ENCODE measurements at regions not wholly inside any gene's neighbourhood (a gene's known extent, or its start where the extent isn't known, plus 50 kb on each side); places are given as distances from the start of the nearest gene placed in this dataset.

DNA sequence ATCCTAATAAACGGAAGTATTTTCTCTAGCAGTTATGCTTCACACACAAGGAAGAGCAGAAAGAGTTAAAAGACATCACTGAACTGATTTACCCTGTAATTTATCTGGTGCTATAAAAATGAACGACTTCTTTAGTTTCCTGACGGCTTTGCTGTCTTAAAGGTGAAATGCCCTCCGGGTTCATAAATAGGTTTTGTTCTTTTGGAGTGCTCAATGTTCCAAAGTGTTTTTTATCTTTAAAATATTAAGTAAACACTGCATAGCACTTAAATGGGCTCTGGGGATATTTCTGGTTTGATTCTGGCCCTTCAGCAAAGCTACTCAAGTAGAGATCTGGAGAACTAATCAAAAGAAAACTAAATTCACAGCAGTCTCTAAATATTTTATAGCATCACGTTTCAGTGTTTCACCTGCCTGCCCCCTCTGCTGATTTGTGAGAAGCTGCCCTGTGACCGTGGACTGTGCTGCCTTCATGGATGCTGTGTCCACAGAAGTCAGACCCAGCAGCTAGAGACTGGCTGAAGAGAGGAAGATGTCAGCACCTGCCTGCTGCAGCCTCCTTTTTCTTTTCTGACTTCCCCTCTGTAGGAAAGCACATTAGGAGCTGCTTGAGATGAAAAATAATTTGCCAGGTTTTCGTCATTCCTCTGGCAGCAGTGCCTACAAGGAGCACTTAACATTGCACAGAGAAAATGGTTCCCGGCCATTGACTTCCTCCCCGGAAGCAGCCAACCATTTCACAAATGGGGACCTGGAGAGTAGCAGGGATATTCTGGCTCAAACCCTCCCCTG, 205.1 kb upstream of the FSCB start:
- TF ChIP-seq, protein P1, sequence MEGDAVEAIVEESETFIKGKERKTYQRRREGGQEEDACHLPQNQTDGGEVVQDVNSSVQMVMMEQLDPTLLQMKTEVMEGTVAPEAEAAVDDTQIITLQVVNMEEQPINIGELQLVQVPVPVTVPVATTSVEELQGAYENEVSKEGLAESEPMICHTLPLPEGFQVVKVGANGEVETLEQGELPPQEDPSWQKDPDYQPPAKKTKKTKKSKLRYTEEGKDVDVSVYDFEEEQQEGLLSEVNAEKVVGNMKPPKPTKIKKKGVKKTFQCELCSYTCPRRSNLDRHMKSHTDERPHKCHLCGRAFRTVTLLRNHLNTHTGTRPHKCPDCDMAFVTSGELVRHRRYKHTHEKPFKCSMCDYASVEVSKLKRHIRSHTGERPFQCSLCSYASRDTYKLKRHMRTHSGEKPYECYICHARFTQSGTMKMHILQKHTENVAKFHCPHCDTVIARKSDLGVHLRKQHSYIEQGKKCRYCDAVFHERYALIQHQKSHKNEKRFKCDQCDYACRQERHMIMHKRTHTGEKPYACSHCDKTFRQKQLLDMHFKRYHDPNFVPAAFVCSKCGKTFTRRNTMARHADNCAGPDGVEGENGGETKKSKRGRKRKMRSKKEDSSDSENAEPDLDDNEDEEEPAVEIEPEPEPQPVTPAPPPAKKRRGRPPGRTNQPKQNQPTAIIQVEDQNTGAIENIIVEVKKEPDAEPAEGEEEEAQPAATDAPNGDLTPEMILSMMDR (IDR thresholded peaks at IDR 0.05) = no peak
- no peak for TF ChIP-seq POLR2A (IDR thresholded peaks at IDR 0.05)

All from prostate gland (tissue), 2 donors.